HG03066 (cell line): ENCODE measurements at regions not wholly inside any gene's neighbourhood (a gene's known extent, or its start where the extent isn't known, plus 50 kb on each side); places are given as distances from the start of the nearest gene placed in this dataset.

Experiments used
- ATAC-seq: cut with Tn5 transposase; IDR thresholded peaks from one replicate; pipeline ENCODE4 v1.9.1; 2021; ENCODE audit warnings: low read depth; ENCODE audit not compliant: unreplicated experiment

GRCh38 chr6:146902846-146903245, 301.4 kb upstream of the STXBP5 start:
- no peak for ATAC-seq

- no peak for ATAC-seq
Measured at GRCh38 chr6:146903451-146903850, 300.8 kb upstream of the STXBP5 start.

- no peak for ATAC-seq
Measured at GRCh38 chr6:146904596-146904995, 299.6 kb upstream of the STXBP5 start.

GRCh38 chr6:146905181-146905704, 299.0 kb upstream of the STXBP5 start:
- ATAC-seq: no peak

GRCh38 chr6:146908786-146909185, 295.4 kb upstream of the STXBP5 start:
- no peak for ATAC-seq

GRCh38 chr6:146909376-146909775, 294.8 kb upstream of the STXBP5 start:
- ATAC-seq: no peak

GRCh38 chr6:146909886-146910285, 294.3 kb upstream of the STXBP5 start:
- ATAC-seq: no peak

- ATAC-seq: no peak
Measured at GRCh38 chr6:146910611-146911010, 293.6 kb upstream of the STXBP5 start.

- ATAC-seq: no peak
Measured at GRCh38 chr6:146911635-146912215, 292.5 kb upstream of the STXBP5 start.

- ATAC-seq: no peak
Measured at GRCh38 chr6:146912730-146913685, 291.2 kb upstream of the STXBP5 start.

GRCh38 chr6:146913842-146914488, 290.3 kb upstream of the STXBP5 start:
- no peak for ATAC-seq

- no peak for ATAC-seq
Measured at GRCh38 chr6:146914489-146915483, 289.4 kb upstream of the STXBP5 start.

- ATAC-seq: no peak
Measured at GRCh38 chr6:146915671-146916127, 288.5 kb upstream of the STXBP5 start.

GRCh38 chr6:146916435-146917025, 287.7 kb upstream of the STXBP5 start:
- ATAC-seq: no peak

GRCh38 chr6:146917182-146917581, 287.0 kb upstream of the STXBP5 start:
- no peak for ATAC-seq

GRCh38 chr6:146917979-146918378, 286.2 kb upstream of the STXBP5 start:
- no peak for ATAC-seq

GRCh38 chr6:146919017-146919416, 285.2 kb upstream of the STXBP5 start:
- no peak for ATAC-seq

- no peak for ATAC-seq
Measured at GRCh38 chr6:146923205-146923833, 280.9 kb upstream of the STXBP5 start.

- no peak for ATAC-seq
Measured at GRCh38 chr6:146925846-146926245, 278.4 kb upstream of the STXBP5 start.
